Neural cell (in vitro differentiated cells): ENCODE measurements at regions not wholly inside any gene's neighbourhood (a gene's known extent, or its start where the extent isn't known, plus 50 kb on each side); places are given as distances from the start of the nearest gene placed in this dataset.

Experiments used
- H2AFZ ChIP-seq: fragments of 200-600, 300-800 bp; sonication (generic), shearing (Covaris generic); 2 replicates; pipeline ENCODE4 v1.6.0; 2014; ENCODE audit warnings: low read depth, mild to moderate bottlenecking, antibody characterized with exemption, low read length, moderate library complexity
- H3F3A ChIP-seq: fragments of 200-600 bp; shearing (Covaris generic); 2 replicates; pipeline ENCODE4 v1.6.1; 2016; ENCODE audit warnings: mild to moderate bottlenecking, moderate library complexity, mixed read lengths, antibody characterized with exemption, low read length; ENCODE audit not compliant: insufficient read depth, poor library complexity, severe bottlenecking
- H3K27ac ChIP-seq: fragments of 200-600, 300-800 bp; sonication (generic), shearing (Covaris generic); 2 replicates; pipeline ENCODE4 v1.5.1; 2014; ENCODE audit warnings: mild to moderate bottlenecking, low read length, moderate library complexity
- H3K27me3 ChIP-seq: fragments of 300-800, 200-600 bp; sonication (generic), shearing (Covaris generic); 2 replicates; pipeline ENCODE4 v1.6.0; 2014; ENCODE audit warnings: mild to moderate bottlenecking, low read depth, low read length, moderate library complexity; ENCODE audit not compliant: insufficient read depth
- H3K36me3 ChIP-seq: fragments of 300-800, 200-600 bp; sonication (generic), shearing (Covaris generic); 2 replicates; pipeline ENCODE4 v1.5.1; 2014; ENCODE audit warnings: mild to moderate bottlenecking, antibody characterized with exemption, low read length, moderate library complexity; ENCODE audit not compliant: insufficient read depth
- H3K4me2 ChIP-seq: fragments of 300-800, 200-600 bp; sonication (generic), shearing (Covaris generic); 2 replicates; pipeline ENCODE4 v1.6.0; 2014; ENCODE audit warnings: mild to moderate bottlenecking, low read length
- H3K4me3 ChIP-seq: fragments of 300-800, 200-600 bp; sonication (generic), shearing (Covaris generic); 2 replicates; pipeline ENCODE4 v1.5.1; 2014; ENCODE audit warnings: mild to moderate bottlenecking, low read length, moderate library complexity
- H3K79me2 ChIP-seq: fragments of 200-600 bp; shearing (Covaris generic); replicated peaks from 2 replicates; pipeline ENCODE4 v1.6.0; 2014; ENCODE audit warnings: mild to moderate bottlenecking, low read length, moderate library complexity; ENCODE audit not compliant: insufficient read depth
- H3K9ac ChIP-seq: fragments of 300-800, 200-600 bp; sonication (generic), shearing (Covaris generic); 2 replicates; pipeline ENCODE4 v1.6.1; 2016; ENCODE audit warnings: mild to moderate bottlenecking, low read length, mixed read lengths
- H3K9me2 ChIP-seq: fragments of 200-600 bp; shearing (Covaris generic); 2 replicates; pipeline ENCODE4 v1.6.1; 2016; ENCODE audit warnings: mild to moderate bottlenecking, low read length, mixed read lengths; ENCODE audit not compliant: insufficient read depth
- H3K9me3 ChIP-seq: fragments of 200-600, 300-800 bp; sonication (generic), shearing (Covaris generic); 2 replicates; pipeline ENCODE4 v1.6.1; 2016; ENCODE audit warnings: mild to moderate bottlenecking, mixed run types, low read length, moderate library complexity, mixed read lengths
- H4K20me1 ChIP-seq: fragments of 200-600 bp; shearing (Covaris generic); 2 replicates; pipeline ENCODE4 v1.6.1; 2016; ENCODE audit warnings: mild to moderate bottlenecking, mixed run types; ENCODE audit not compliant: insufficient read depth
- EP300 ChIP-seq: fragments of 450-650 bp; conservative IDR thresholded peaks from 2 replicates; pipeline ENCODE4 v1.6.1; 2014; ENCODE audit warnings: antibody characterized with exemption, mild to moderate bottlenecking, moderate library complexity; ENCODE audit not compliant: poor library complexity, severe bottlenecking
- EZH2 ChIP-seq: fragments of 200-600, 300-800 bp; shearing (Covaris generic), sonication (generic); IDR thresholded peaks from 2 replicates; pipeline ENCODE4 v1.6.1; 2014; ENCODE audit warnings: antibody characterized with exemption, low read length, borderline replicate concordance, mild to moderate bottlenecking; ENCODE audit not compliant: insufficient read depth, poor library complexity, severe bottlenecking
- MXI1 ChIP-seq: fragments of 450-650 bp; conservative IDR thresholded peaks from 2 replicates; pipeline ENCODE4 v1.6.1; 2014; ENCODE audit warnings: antibody characterized with exemption, mild to moderate bottlenecking; ENCODE audit not compliant: poor library complexity, severe bottlenecking
- POLR2AphosphoS5 ChIP-seq: IDR thresholded peaks from 2 replicates; pipeline ENCODE4 v1.6.1; 2012
- RAD21 ChIP-seq: fragments of 450-650 bp; conservative IDR thresholded peaks from 2 replicates; pipeline ENCODE4 v1.6.1; 2014; ENCODE audit warnings: antibody characterized with exemption, mild to moderate bottlenecking, moderate library complexity
- REST ChIP-seq: IDR thresholded peaks from 2 replicates; pipeline ENCODE4 v1.6.1; 2012; ENCODE audit warnings: borderline replicate concordance
- SMC3 ChIP-seq: fragments of 450-650 bp; conservative IDR thresholded peaks from 2 replicates; pipeline ENCODE4 v1.6.1; 2014; ENCODE audit warnings: antibody characterized with exemption, mild to moderate bottlenecking, moderate library complexity; ENCODE audit not compliant: poor library complexity
- TAF1 ChIP-seq: IDR thresholded peaks from 2 replicates; pipeline ENCODE4 v1.6.1; 2012; ENCODE audit warnings: low read depth
- TF ChIP-seq, protein P1 (sequence below): fragments of 450-650 bp; IDR thresholded peaks from 2 replicates; pipeline ENCODE4 v1.5.1; 2014; ENCODE audit warnings: antibody characterized with exemption, mild to moderate bottlenecking, moderate library complexity; ENCODE audit not compliant: poor library complexity, severe bottlenecking

GRCh38 chr22:27246558-27246957, 555.0 kb downstream of the MN1 start:
- Histone ChIP-seq H3K4me2 (no peak overlapping the region), H3K27me3 (no peaks in the 10 kb centered on the region), H3K36me3 (no peaks in the 10 kb centered on the region), H4K20me1 (no peaks in the 10 kb centered on the region), H3K4me3 (no peak overlapping the region), H3K9me2 (no peaks in the 10 kb centered on the region), H3F3A (no peaks in the 10 kb centered on the region), H3K9me3 (no peaks in the 10 kb centered on the region), H3K9ac (no peak overlapping the region), H2AFZ (no peak overlapping the region), H3K27ac (no peak overlapping the region), H3K79me2 (no peaks in the 10 kb centered on the region)
- TF ChIP-seq RAD21 = no peak
- TF ChIP-seq SMC3 = no peak
- no peak for TF ChIP-seq REST
- TF ChIP-seq MXI1 = no peak
- TF ChIP-seq EZH2 = no peak
- no peak for TF ChIP-seq EP300
- TF ChIP-seq POLR2AphosphoS5 = no peak
- no peak for TF ChIP-seq TAF1
- TF ChIP-seq, protein P1, sequence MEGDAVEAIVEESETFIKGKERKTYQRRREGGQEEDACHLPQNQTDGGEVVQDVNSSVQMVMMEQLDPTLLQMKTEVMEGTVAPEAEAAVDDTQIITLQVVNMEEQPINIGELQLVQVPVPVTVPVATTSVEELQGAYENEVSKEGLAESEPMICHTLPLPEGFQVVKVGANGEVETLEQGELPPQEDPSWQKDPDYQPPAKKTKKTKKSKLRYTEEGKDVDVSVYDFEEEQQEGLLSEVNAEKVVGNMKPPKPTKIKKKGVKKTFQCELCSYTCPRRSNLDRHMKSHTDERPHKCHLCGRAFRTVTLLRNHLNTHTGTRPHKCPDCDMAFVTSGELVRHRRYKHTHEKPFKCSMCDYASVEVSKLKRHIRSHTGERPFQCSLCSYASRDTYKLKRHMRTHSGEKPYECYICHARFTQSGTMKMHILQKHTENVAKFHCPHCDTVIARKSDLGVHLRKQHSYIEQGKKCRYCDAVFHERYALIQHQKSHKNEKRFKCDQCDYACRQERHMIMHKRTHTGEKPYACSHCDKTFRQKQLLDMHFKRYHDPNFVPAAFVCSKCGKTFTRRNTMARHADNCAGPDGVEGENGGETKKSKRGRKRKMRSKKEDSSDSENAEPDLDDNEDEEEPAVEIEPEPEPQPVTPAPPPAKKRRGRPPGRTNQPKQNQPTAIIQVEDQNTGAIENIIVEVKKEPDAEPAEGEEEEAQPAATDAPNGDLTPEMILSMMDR = no peak

GRCh38 chr22:27247701-27248434, 553.7 kb downstream of the MN1 start:
- H2AFZ ChIP-seq = no peak overlapping the region
- H3K9ac ChIP-seq = no peak overlapping the region
- H3K27ac ChIP-seq = no peak overlapping the region
- H3K9me2 ChIP-seq = no peaks in the 10 kb centered on the region
- H3K4me2 ChIP-seq = no peak overlapping the region
- H3K36me3 ChIP-seq = no peaks in the 10 kb centered on the region
- H3K9me3 ChIP-seq = no peaks in the 10 kb centered on the region
- TF ChIP-seq SMC3 (no peak), RAD21 (no peak), EZH2 (no peak), POLR2AphosphoS5 (no peak), EP300 (no peak), MXI1 (no peak), REST (no peak), TAF1 (no peak)
- TF ChIP-seq, protein P1 = no peak
- H4K20me1 ChIP-seq = no peaks in the 10 kb centered on the region
- no peak overlapping the region for H3K4me3 ChIP-seq
- no peaks in the 10 kb centered on the region for H3K79me2 ChIP-seq
- H3K27me3 ChIP-seq = no peaks in the 10 kb centered on the region
- H3F3A ChIP-seq = no peaks in the 10 kb centered on the region
